Erythroblast (primary cell): ENCODE measurements at regions not wholly inside any gene's neighbourhood (a gene's known extent, or its start where the extent isn't known, plus 50 kb on each side); places are given as distances from the start of the nearest gene placed in this dataset.

ENCODE experiments used
- GATA1 ChIP-seq: IDR thresholded peaks from 2 replicates; pipeline ENCODE4 v1.6.1; 2011; ENCODE audit warnings: low read depth, mild to moderate bottlenecking, control low read depth, low read length, moderate library complexity
- POLR2A ChIP-seq: IDR thresholded peaks from 2 replicates; pipeline ENCODE4 v1.6.1; 2011; ENCODE audit warnings: mild to moderate bottlenecking, low read length

- TF ChIP-seq POLR2A (no peak), GATA1 (no peak)
Measured at GRCh38 chr10:81548160-81548559, 326.8 kb upstream of the NRG3 start.
